ENCODE measurements at regions not wholly inside any gene's neighbourhood (a gene's known extent, or its start where the extent isn't known, plus 50 kb on each side); places are given as distances from the start of the nearest gene placed in this dataset.

- no peak for TF ChIP-seq EZH2 (IDR thresholded peaks at IDR 0.05; ENCODE audit: borderline replicate concordance, insufficient read depth, low read length, poor library complexity, severe bottlenecking)
- no peak for TF ChIP-seq MXI1 (conservative IDR thresholded peaks at IDR 0.05; ENCODE audit: poor library complexity, severe bottlenecking)
- no peak for TF ChIP-seq POLR2AphosphoS5 (IDR thresholded peaks at IDR 0.05)
- TF ChIP-seq, protein P1, sequence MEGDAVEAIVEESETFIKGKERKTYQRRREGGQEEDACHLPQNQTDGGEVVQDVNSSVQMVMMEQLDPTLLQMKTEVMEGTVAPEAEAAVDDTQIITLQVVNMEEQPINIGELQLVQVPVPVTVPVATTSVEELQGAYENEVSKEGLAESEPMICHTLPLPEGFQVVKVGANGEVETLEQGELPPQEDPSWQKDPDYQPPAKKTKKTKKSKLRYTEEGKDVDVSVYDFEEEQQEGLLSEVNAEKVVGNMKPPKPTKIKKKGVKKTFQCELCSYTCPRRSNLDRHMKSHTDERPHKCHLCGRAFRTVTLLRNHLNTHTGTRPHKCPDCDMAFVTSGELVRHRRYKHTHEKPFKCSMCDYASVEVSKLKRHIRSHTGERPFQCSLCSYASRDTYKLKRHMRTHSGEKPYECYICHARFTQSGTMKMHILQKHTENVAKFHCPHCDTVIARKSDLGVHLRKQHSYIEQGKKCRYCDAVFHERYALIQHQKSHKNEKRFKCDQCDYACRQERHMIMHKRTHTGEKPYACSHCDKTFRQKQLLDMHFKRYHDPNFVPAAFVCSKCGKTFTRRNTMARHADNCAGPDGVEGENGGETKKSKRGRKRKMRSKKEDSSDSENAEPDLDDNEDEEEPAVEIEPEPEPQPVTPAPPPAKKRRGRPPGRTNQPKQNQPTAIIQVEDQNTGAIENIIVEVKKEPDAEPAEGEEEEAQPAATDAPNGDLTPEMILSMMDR (IDR thresholded peaks at IDR 0.05; ENCODE audit: poor library complexity, severe bottlenecking), result no peak
- no peak for TF ChIP-seq RAD21 (conservative IDR thresholded peaks at IDR 0.05)
- no peak for TF ChIP-seq REST (IDR thresholded peaks at IDR 0.05; ENCODE audit: borderline replicate concordance)
- TF ChIP-seq TAF1 (IDR thresholded peaks at IDR 0.05; ENCODE audit: low read depth), result no peak
Measured at GRCh38 chr10:131694781-131695495, 205.9 kb upstream of the PPP2R2D start.
